ENCODE measurements at regions not wholly inside any gene's neighbourhood (a gene's known extent, or its start where the extent isn't known, plus 50 kb on each side); places are given as distances from the start of the nearest gene placed in this dataset.

DNA sequence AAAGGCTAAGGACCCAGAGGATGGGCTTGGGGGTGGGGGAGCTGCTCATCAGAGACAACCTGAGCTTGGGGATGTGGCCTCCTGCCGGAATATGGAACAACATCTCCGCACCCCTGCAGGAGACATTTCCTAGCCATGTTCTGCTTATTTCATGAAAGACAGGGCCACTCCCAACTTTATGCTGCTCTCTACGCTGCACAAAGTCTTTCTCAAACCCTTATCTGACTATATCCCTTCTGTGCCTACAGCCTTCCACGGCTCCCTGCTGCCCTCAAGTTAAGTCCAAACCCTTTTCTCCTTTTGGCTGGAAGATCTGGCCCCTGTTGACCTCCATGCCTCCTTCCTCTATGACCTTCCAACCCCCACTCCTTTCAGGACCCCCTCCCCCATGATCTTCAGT, 562.0 kb downstream of the MN1 start:
- Mint-ChIP-seq H3K36me3 (ENCODE audit: insufficient read depth, unreplicated experiment) (peaks cover 7% of the 10 kb centered on the region), H3K27ac (ENCODE audit: low read depth, unreplicated experiment) (no peak overlapping the region), H3K4me3 (ENCODE audit: unreplicated experiment) (no peak overlapping the region), H3K9me3 (ENCODE audit: unreplicated experiment) (no peaks in the 10 kb centered on the region), H3K27me3 (ENCODE audit: insufficient read depth, unreplicated experiment) (no peaks in the 10 kb centered on the region), H3K4me1 (ENCODE audit: insufficient read depth, unreplicated experiment) (peaks cover 14% of the 10 kb centered on the region)
- ChIA-PET POLR2A (no interaction called here), CTCF (interaction anchor here (0.7 kb wide), 1 partner anchor 182 kb away, joined by 3 read pairs; no protein-coding TSS in a partner anchor)
- intact Hi-C loops (cut with micrococcal nuclease) = no loop called here
- TF ChIP-seq, protein P1, sequence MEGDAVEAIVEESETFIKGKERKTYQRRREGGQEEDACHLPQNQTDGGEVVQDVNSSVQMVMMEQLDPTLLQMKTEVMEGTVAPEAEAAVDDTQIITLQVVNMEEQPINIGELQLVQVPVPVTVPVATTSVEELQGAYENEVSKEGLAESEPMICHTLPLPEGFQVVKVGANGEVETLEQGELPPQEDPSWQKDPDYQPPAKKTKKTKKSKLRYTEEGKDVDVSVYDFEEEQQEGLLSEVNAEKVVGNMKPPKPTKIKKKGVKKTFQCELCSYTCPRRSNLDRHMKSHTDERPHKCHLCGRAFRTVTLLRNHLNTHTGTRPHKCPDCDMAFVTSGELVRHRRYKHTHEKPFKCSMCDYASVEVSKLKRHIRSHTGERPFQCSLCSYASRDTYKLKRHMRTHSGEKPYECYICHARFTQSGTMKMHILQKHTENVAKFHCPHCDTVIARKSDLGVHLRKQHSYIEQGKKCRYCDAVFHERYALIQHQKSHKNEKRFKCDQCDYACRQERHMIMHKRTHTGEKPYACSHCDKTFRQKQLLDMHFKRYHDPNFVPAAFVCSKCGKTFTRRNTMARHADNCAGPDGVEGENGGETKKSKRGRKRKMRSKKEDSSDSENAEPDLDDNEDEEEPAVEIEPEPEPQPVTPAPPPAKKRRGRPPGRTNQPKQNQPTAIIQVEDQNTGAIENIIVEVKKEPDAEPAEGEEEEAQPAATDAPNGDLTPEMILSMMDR (IDR thresholded peaks at IDR 0.05; ENCODE audit: unreplicated experiment) = no peak
- no TSS peak for BruUV-seq (replicated peaks)
- no peak for DNase-seq (ENCODE audit: unreplicated experiment)

- H3K36me3 Mint-ChIP-seq (ENCODE audit: insufficient read depth, unreplicated experiment) = peaks cover 7% of the 10 kb centered on the region
- H3K9me3 Mint-ChIP-seq (ENCODE audit: unreplicated experiment) = no peaks in the 10 kb centered on the region
- H3K27me3 Mint-ChIP-seq (ENCODE audit: insufficient read depth, unreplicated experiment) = no peaks in the 10 kb centered on the region
- no peak for DNase-seq (ENCODE audit: unreplicated experiment)
- POLR2A ChIA-PET = no interaction called here
- H3K4me1 Mint-ChIP-seq (ENCODE audit: insufficient read depth, unreplicated experiment) = peaks cover 14% of the 10 kb centered on the region
- CTCF ChIA-PET = no interaction called here
- no peak overlapping the region for H3K27ac Mint-ChIP-seq (ENCODE audit: low read depth, unreplicated experiment)
- intact Hi-C loops (cut with micrococcal nuclease) = no loop called here
- TF ChIP-seq, protein P1 (IDR thresholded peaks at IDR 0.05; ENCODE audit: unreplicated experiment) = no peak
- BruUV-seq (replicated peaks) = no TSS peak
- H3K4me3 Mint-ChIP-seq (ENCODE audit: unreplicated experiment) = no peak overlapping the region
Measured at GRCh38 chr22:27240298-27241075, 561.1 kb downstream of the MN1 start.

DNA sequence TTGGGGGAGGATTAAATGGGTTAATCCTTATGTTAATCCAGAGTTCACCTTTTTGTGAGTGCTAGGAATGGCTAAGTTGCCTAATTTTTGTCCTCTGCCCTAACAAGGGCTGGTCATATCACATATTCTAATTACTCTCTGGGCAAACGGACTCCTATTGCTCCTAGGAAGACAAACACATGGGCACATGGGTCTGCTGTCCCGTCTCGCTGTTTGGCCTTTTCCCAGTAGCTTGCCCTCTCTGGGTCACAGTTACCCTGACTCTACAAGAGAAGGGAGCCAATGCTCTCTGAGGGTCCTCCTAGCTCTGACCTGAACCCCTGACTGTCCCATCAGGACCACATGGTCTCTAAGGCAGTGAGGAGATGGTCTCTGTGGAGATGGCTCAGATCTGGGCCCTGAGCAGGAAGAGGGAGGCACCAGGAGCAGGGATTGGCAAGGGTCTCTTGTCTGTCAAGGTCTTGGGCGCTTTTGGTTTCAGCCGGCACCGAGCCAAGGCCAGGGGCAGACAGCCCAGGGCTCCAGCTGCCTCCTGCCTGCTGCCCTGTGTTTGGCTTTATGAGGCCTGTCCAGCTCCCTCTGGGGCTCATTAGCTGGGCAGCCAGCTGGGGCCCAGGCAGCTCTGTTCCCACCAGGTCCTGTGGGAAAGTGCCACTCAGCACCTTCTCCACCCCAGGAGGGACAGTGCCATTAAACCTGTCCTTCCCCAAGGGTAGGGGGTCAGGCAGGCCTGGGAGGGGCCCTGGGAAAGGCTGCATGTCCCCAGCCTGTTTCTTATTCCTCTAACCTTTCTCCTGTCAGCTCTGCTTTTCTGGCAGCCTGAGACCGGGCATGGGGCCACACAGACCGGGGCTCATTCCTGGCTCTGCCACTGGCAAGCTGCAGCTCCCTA, 559.9 kb downstream of the MN1 start:
- Mint-ChIP-seq H3K27ac (ENCODE audit: low read depth, unreplicated experiment) (no peak overlapping the region), H3K4me1 (ENCODE audit: insufficient read depth, unreplicated experiment) (peaks cover 14% of the 10 kb centered on the region), H3K36me3 (ENCODE audit: insufficient read depth, unreplicated experiment) (peaks cover 7% of the 10 kb centered on the region), H3K4me3 (ENCODE audit: unreplicated experiment) (no peak overlapping the region), H3K9me3 (ENCODE audit: unreplicated experiment) (peaks cover 5% of the 10 kb centered on the region), H3K27me3 (ENCODE audit: insufficient read depth, unreplicated experiment) (no peaks in the 10 kb centered on the region)
- DNase-seq (ENCODE audit: unreplicated experiment) = no peak
- BruUV-seq (replicated peaks) = no TSS peak
- ChIA-PET CTCF (no interaction called here), POLR2A (no interaction called here)
- TF ChIP-seq, protein P1 (IDR thresholded peaks at IDR 0.05; ENCODE audit: unreplicated experiment) = no peak
- intact Hi-C loops (cut with micrococcal nuclease) = no loop called here

DNA sequence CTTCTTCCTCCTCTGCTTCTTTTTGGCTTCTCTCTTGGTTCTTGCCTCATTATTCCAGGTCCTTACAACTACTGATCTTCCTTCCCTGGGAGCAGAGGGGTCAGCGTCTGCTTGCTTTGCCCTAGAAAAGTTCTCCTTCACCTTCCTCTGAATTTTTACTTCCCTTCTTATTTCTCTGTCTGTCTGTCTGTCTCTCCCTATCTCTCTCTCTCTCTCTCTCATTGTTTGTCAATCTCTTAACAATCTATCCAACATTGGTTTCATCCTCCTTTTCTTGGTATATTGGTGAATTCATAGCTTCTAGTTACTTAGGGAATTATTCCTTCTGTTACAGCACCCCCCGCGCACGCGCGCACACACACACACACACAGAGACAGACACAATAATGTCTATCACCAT, 559.1 kb downstream of the MN1 start:
- intact Hi-C loops (cut with micrococcal nuclease) = no loop called here
- H3K36me3 Mint-ChIP-seq (ENCODE audit: insufficient read depth, unreplicated experiment) = peaks cover 7% of the 10 kb centered on the region
- H3K9me3 Mint-ChIP-seq (ENCODE audit: unreplicated experiment) = peaks cover 8% of the 10 kb centered on the region
- DNase-seq (ENCODE audit: unreplicated experiment) = no peak
- BruUV-seq (replicated peaks) = no TSS peak
- no peak overlapping the region for H3K27ac Mint-ChIP-seq (ENCODE audit: low read depth, unreplicated experiment)
- H3K4me1 Mint-ChIP-seq (ENCODE audit: insufficient read depth, unreplicated experiment) = peaks cover 14% of the 10 kb centered on the region
- ChIA-PET POLR2A (no interaction called here), CTCF (interaction anchor here (0.6 kb wide), 1 partner anchor 108 kb away, joined by 5 read pairs; no protein-coding TSS in a partner anchor)
- no peak overlapping the region for H3K4me3 Mint-ChIP-seq (ENCODE audit: unreplicated experiment)
- no peaks in the 10 kb centered on the region for H3K27me3 Mint-ChIP-seq (ENCODE audit: insufficient read depth, unreplicated experiment)
- TF ChIP-seq, protein P1 (IDR thresholded peaks at IDR 0.05; ENCODE audit: unreplicated experiment) = no peak
